HCT116 (cell line): ENCODE measurements at regions not wholly inside any gene's neighbourhood (a gene's known extent, or its start where the extent isn't known, plus 50 kb on each side); places are given as distances from the start of the nearest gene placed in this dataset.

ENCODE experiments used
- ATAC-seq: fragments of 200-7000 bp; cut with Tn5 transposase; 2 replicates; pipeline ENCODE4 v1.9.1; 2020; ENCODE audit warnings: mild to moderate bottlenecking, moderate library complexity
- BruUV-seq: library from RNA; stranded (reverse); fragments of 400-500 nt; replicated peaks from 2 replicates; lab custom pipeline; 2021; lab: Mats Ljungman, UMichigan
- CTCF ChIA-PET: fragments of 300-600 bp; sonication (Branson Sonifier 250); formaldehyde crosslinking; loops from one replicate; lab custom pipeline; 2021; ENCODE audit warnings: antibody characterized with exemption; lab: Charles Lee
- POLR2A ChIA-PET: fragments of 300-600, 350-600 bp; sonication (Branson Sonifier 250); formaldehyde crosslinking; loops from one replicate; lab custom pipeline; 2021; ENCODE audit warnings: antibody characterized with exemption; lab: Charles Lee
- RAD21 ChIA-PET, 2 experiments: fragments of 300-600 bp; sonication (Branson Sonifier 250); formaldehyde crosslinking; loops; one replicate each; lab custom pipeline; 2023; ENCODE audit warnings: low total read pairs in 2 of 2; ENCODE audit not compliant: uncharacterized antibody in 2 of 2, unreplicated experiment in 2 of 2, low non-redundant PET in 1 of 2; lab: Charles Lee
- DNase-seq: peaks from one replicate; pipeline ENCODE4 v3.0.0-alpha.2; 2010; ENCODE audit warnings: low read depth, low spot score
- H2AFZ ChIP-seq: fragments of 200-600 bp; shearing (Covaris generic), sonication (generic); 2 replicates; pipeline ENCODE4 v1.6.1; 2017; ENCODE audit warnings: low read depth, mixed run types, mixed read lengths, antibody characterized with exemption, low read length; ENCODE audit not compliant: poor library complexity, severe bottlenecking
- H3K27ac ChIP-seq: 2 replicates; pipeline ENCODE4 v1.5.1; 2012; ENCODE audit warnings: low read depth, low read length
- H3K27me3 ChIP-seq: fragments of 200-600 bp; sonication (generic); 2 replicates; pipeline ENCODE4 v1.6.1; 2016; ENCODE audit warnings: mixed run types, low read length, mixed read lengths; ENCODE audit not compliant: insufficient read depth
- H3K36me3 ChIP-seq, 2 experiments: fragments of 200-500 bp in 1 of 2; fragments of 200-600 bp in 1 of 2; sonication (Bioruptor generic) in 1 of 2; sonication (generic) in 1 of 2; 2 replicates each; pipeline versions ENCODE4 v1.5.1 to v1.6.1; 2014 to 2016; ENCODE audit warnings: low read length in 2 of 2, inconsistent platforms in 1 of 2, mixed read lengths in 1 of 2, mixed run types in 1 of 2; ENCODE audit not compliant: insufficient read depth in 2 of 2, control insufficient read depth in 1 of 2
- H3K4me1 ChIP-seq, 2 experiments: fragments of 200-600 bp in 1 of 2; sonication (generic) in 1 of 2; 2 replicates each; pipeline versions ENCODE4 v1.5.1 to v1.6.1; 2012 to 2017; ENCODE audit warnings: low read length in 2 of 2, inconsistent platforms in 1 of 2, mild to moderate bottlenecking in 1 of 2, mixed read lengths in 1 of 2, mixed run types in 1 of 2, moderate library complexity in 1 of 2; ENCODE audit not compliant: insufficient read depth in 2 of 2, control insufficient read depth in 1 of 2
- H3K4me2 ChIP-seq: fragments of 200-600 bp; sonication (generic); 2 replicates; pipeline ENCODE4 v1.6.1; 2017; ENCODE audit warnings: mixed run types, low read length, mixed read lengths
- H3K4me3 ChIP-seq, 2 experiments: fragments of 200-600 bp in 1 of 2; sonication (generic) in 1 of 2; replicated peaks in 1 of 2; 2 replicates each; pipeline ENCODE4 v1.5.1; 2011 to 2016; ENCODE audit warnings: low read length in 2 of 2, control low read depth in 1 of 2, low read depth in 1 of 2, mild to moderate bottlenecking in 1 of 2, mixed read lengths in 1 of 2, mixed run types in 1 of 2
- H3K79me2 ChIP-seq: fragments of 200-600 bp; sonication (generic); 2 replicates; pipeline ENCODE4 v1.6.1; 2017; ENCODE audit warnings: mild to moderate bottlenecking, mixed run types, low read length, moderate library complexity, mixed read lengths; ENCODE audit not compliant: insufficient read depth
- H3K9ac ChIP-seq: fragments of 200-600 bp; sonication (generic); 2 replicates; pipeline ENCODE4 v1.6.1; 2016; ENCODE audit warnings: low read length, mixed read lengths
- H3K9me2 ChIP-seq: fragments of 200-600 bp; sonication (generic), shearing (Covaris generic); 2 replicates; pipeline ENCODE4 v1.6.1; 2017; ENCODE audit warnings: mixed run types, mild to moderate bottlenecking, moderate library complexity; ENCODE audit not compliant: insufficient read depth
- H3K9me3 ChIP-seq, 2 experiments: fragments of 200-500 bp in 1 of 2; fragments of 200-600 bp in 1 of 2; sonication (Bioruptor generic) in 1 of 2; sonication (generic) in 1 of 2; 2 replicates each; pipeline ENCODE4 v1.6.1; 2014 to 2017; ENCODE audit warnings: low read length in 2 of 2, mixed read lengths in 2 of 2, inconsistent platforms in 1 of 2, low read depth in 1 of 2, mild to moderate bottlenecking in 1 of 2, mixed run types in 1 of 2, moderate library complexity in 1 of 2; ENCODE audit not compliant: control insufficient read depth in 1 of 2, insufficient read depth in 1 of 2
- H4K20me1 ChIP-seq: fragments of 200-600 bp; sonication (generic), shearing (Covaris generic); 2 replicates; pipeline ENCODE4 v1.6.1; 2017; ENCODE audit warnings: mixed run types, mild to moderate bottlenecking, moderate library complexity; ENCODE audit not compliant: insufficient read depth
- CBX3 ChIP-seq: IDR thresholded peaks from 2 replicates; pipeline ENCODE4 v1.6.1; 2012; ENCODE audit warnings: low read depth
- CEBPB ChIP-seq: IDR thresholded peaks from 2 replicates; pipeline ENCODE4 v1.6.1; 2012; ENCODE audit warnings: low read depth
- CTCF ChIP-seq, 3 experiments: fragments of 200-600 bp in 1 of 3; sonication (generic) in 1 of 3; IDR thresholded peaks in 2 of 3; conservative IDR thresholded peaks in 1 of 3; 2 replicates each; pipeline ENCODE4 v1.5.1; 2012 to 2017; ENCODE audit warnings: low read depth in 2 of 3, low read length in 2 of 3, antibody characterized with exemption in 1 of 3, borderline replicate concordance in 1 of 3, control low read depth in 1 of 3, mild to moderate bottlenecking in 1 of 3, mixed read lengths in 1 of 3, mixed run types in 1 of 3, moderate library complexity in 1 of 3; ENCODE audit not compliant: insufficient read depth in 1 of 3
- ELF1 ChIP-seq: IDR thresholded peaks from 2 replicates; pipeline ENCODE4 v1.6.1; 2012; ENCODE audit warnings: low read depth, borderline replicate concordance
- EZH2 ChIP-seq: fragments of 200-600 bp; sonication (generic); IDR thresholded peaks from 2 replicates; pipeline ENCODE4 v1.6.1; 2017; ENCODE audit warnings: antibody characterized with exemption, mixed run types
- FOSL1 ChIP-seq: IDR thresholded peaks from 2 replicates; pipeline ENCODE4 v1.6.1; 2012; ENCODE audit warnings: low read depth
- JUND ChIP-seq: IDR thresholded peaks from 2 replicates; pipeline ENCODE4 v1.6.1; 2012
- POLR2A ChIP-seq: IDR thresholded peaks from 2 replicates; pipeline ENCODE4 v1.7.0; 2011; ENCODE audit warnings: borderline replicate concordance; ENCODE audit not compliant: insufficient read depth, insufficient read length; ENCODE audit errors: extremely low read depth
- POLR2AphosphoS5 ChIP-seq: IDR thresholded peaks from 2 replicates; pipeline ENCODE4 v1.6.1; 2011; ENCODE audit warnings: mild to moderate bottlenecking, low read depth, low read length, moderate library complexity
- REST ChIP-seq: IDR thresholded peaks from 2 replicates; pipeline ENCODE4 v1.6.1; 2012; ENCODE audit warnings: low read depth
- YY1 ChIP-seq: IDR thresholded peaks from 2 replicates; pipeline ENCODE4 v1.6.1; 2011; ENCODE audit warnings: low read length, low read depth, moderate library complexity, mild to moderate bottlenecking; ENCODE audit not compliant: insufficient replicate concordance; ENCODE audit errors: extremely low read depth
- ZFX ChIP-seq: fragments of 450-650 bp; IDR thresholded peaks from 2 replicates; pipeline ENCODE4 v1.6.1; 2017
- ZNF274 ChIP-seq: fragments of 200-500 bp; sonication (Bioruptor generic); IDR thresholded peaks from 2 replicates; pipeline ENCODE4 v1.6.1; 2014; ENCODE audit warnings: mild to moderate bottlenecking, low read depth, low read length, inconsistent platforms
- intact Hi-C: fragments of 100-400 bp; cut with micrococcal nuclease; formaldehyde crosslinking; loops from 2 replicates; pipeline ENCODE4 v1.10.0; 2022

- no peaks in the 10 kb centered on the region for H3K4me1 ChIP-seq
- no peak overlapping the region for H3K9ac ChIP-seq
- ChIA-PET POLR2A (no interaction called here), CTCF (no interaction called here), RAD21 (no interaction called here)
- H2AFZ ChIP-seq: no peak overlapping the region
- H3K79me2 ChIP-seq: no peaks in the 10 kb centered on the region
- intact Hi-C loops: no loop called here
- no peaks in the 10 kb centered on the region for H3K9me2 ChIP-seq
- H3K27ac ChIP-seq: no peak overlapping the region
- no peak for ATAC-seq
- DNase-seq: no peak
- no peaks in the 10 kb centered on the region for H3K36me3 ChIP-seq
- no peaks in the 10 kb centered on the region for H3K9me3 ChIP-seq
- H3K27me3 ChIP-seq: peaks cover 7% of the 10 kb centered on the region; the same call in 1 of the 2 replicates
- no peak overlapping the region for H3K4me2 ChIP-seq
- no TSS peak for BruUV-seq
- H3K4me3 ChIP-seq: no peak overlapping the region
- TF ChIP-seq FOSL1: no peak
- TF ChIP-seq POLR2A: no peak
- no peak for TF ChIP-seq YY1
- TF ChIP-seq ELF1: no peak
- TF ChIP-seq REST: no peak
- no peak for TF ChIP-seq EZH2
- TF ChIP-seq JUND: no peak
- no peak for TF ChIP-seq CBX3
- TF ChIP-seq ZNF274: no peak
- TF ChIP-seq CEBPB: no peak
- no peak for TF ChIP-seq CTCF (IDR thresholded peaks at IDR 0.05 in 2 of 3, conservative IDR thresholded peaks at IDR 0.05 in 1 of 3; ENCODE audit: borderline replicate concordance in 1 of 3, insufficient read depth in 1 of 3, low read depth in 2 of 3, low read length in 2 of 3)
- TF ChIP-seq POLR2AphosphoS5: no peak
- no peak for TF ChIP-seq ZFX
- TF ChIP-seq, all 23 proteins: peak for 0
- no peaks in the 10 kb centered on the region for H4K20me1 ChIP-seq
These were observed 149.2 kb upstream of the DAP start for GRCh38 chr5:10910261-10910660.
